AG04449 (cell line): ENCODE measurements at regions not wholly inside any gene's neighbourhood (a gene's known extent, or its start where the extent isn't known, plus 50 kb on each side); places are given as distances from the start of the nearest gene placed in this dataset.

Experiments
- CTCF ChIA-PET: fragments of 350-600 bp; formaldehyde crosslinking; extraction: SDS; loops from one replicate; lab custom pipeline; 2021; ENCODE audit warnings: antibody characterized with exemption; lab: Yijun Ruan, JAX
- POLR2A ChIA-PET: fragments of 400-600, 350-600 bp; formaldehyde crosslinking; extraction: SDS; loops from one replicate; lab custom pipeline; 2020; ENCODE audit warnings: antibody characterized with exemption, inconsistent platforms; lab: Yijun Ruan, JAX
- DNase-seq: peaks from one replicate; pipeline ENCODE4 v3.0.0-alpha.2; 2010; ENCODE audit warnings: low read depth, low spot score
- H3K4me3 ChIP-seq: 2 replicates; pipeline ENCODE4 v1.5.1; 2011; ENCODE audit warnings: low read depth, mild to moderate bottlenecking, control low read depth, low read length
- CTCF ChIP-seq: IDR thresholded peaks from one replicate; pipeline ENCODE4 v1.5.1; 2011; ENCODE audit warnings: mild to moderate bottlenecking, moderate library complexity, low read length, control low read depth, inconsistent platforms; ENCODE audit not compliant: insufficient read depth; ENCODE audit errors: missing control alignments

GRCh38 chr2:187058198-187058597 is 209.2 kb upstream of the ZSWIM2 start:
- TF ChIP-seq CTCF, result no peak
- POLR2A ChIA-PET, result no interaction called here
- H3K4me3 ChIP-seq, result no peak overlapping the region
- DNase-seq, result no peak
- CTCF ChIA-PET, result no interaction called here

- ChIA-PET CTCF (no interaction called here), POLR2A (no interaction called here)
- no peak overlapping the region for H3K4me3 ChIP-seq
- no peak for DNase-seq
- TF ChIP-seq CTCF, result no peak
Observed at GRCh38 chr2:187057466-187057865, 208.5 kb upstream of the ZSWIM2 start.

- no peak for DNase-seq
- TF ChIP-seq CTCF, result no peak
- H3K4me3 ChIP-seq, result no peak overlapping the region
- CTCF ChIA-PET, result no interaction called here
- POLR2A ChIA-PET, result no interaction called here
Observed at GRCh38 chr2:187056416-187057334, 207.7 kb upstream of the ZSWIM2 start.

- no peak overlapping the region for H3K4me3 ChIP-seq
- no peak for DNase-seq
- CTCF ChIA-PET, result no interaction called here
- TF ChIP-seq CTCF, result no peak
- POLR2A ChIA-PET, result no interaction called here
Observed at GRCh38 chr2:187055463-187055862, 206.5 kb upstream of the ZSWIM2 start.

GRCh38 chr2:187054501-187055319 is 205.7 kb upstream of the ZSWIM2 start:
- ChIA-PET CTCF (no interaction called here), POLR2A (no interaction called here)
- no peak for TF ChIP-seq CTCF
- no peak overlapping the region for H3K4me3 ChIP-seq
- no peak for DNase-seq

- POLR2A ChIA-PET, result no interaction called here
- CTCF ChIA-PET, result no interaction called here
- TF ChIP-seq CTCF, result no peak
- DNase-seq, result no peak
- H3K4me3 ChIP-seq, result no peak overlapping the region
Observed at GRCh38 chr2:187051350-187051749, 202.4 kb upstream of the ZSWIM2 start.
